ENCODE measurements at regions not wholly inside any gene's neighbourhood (a gene's known extent, or its start where the extent isn't known, plus 50 kb on each side); places are given as distances from the start of the nearest gene placed in this dataset.
A peak's percentile ranks its signal among the peaks of the same experiment; 100 is the strongest.

GRCh38 chr6:27156874-27157458 is 90.5 kb upstream of the PRSS16 start:
- Histone ChIP-seq H3F3A (ENCODE audit: insufficient read depth) (peaks cover 7% of the 10 kb centered on the region), H3K27ac (no peak overlapping the region), H3K4me3 (peak overlapping the region; percentile 74), H3K79me2 (ENCODE audit: insufficient read depth) (no peaks in the 10 kb centered on the region), H3K4me1 (ENCODE audit: insufficient read depth) (0 out of 2 replicates have a peak, but pooled peaks cover 2% of the 10 kb centered on the region), H4K20me1 (ENCODE audit: insufficient read depth) (no peaks in the 10 kb centered on the region), H3K9me2 (ENCODE audit: insufficient read depth) (no peaks in the 10 kb centered on the region), H3K4me2 (ENCODE audit: unreplicated experiment) (peak overlapping the region; percentile 91), H3K9me3 (ENCODE audit: low read depth) (no peaks in the 10 kb centered on the region), H3K36me3 (ENCODE audit: low read depth) (no peaks in the 10 kb centered on the region), H3K27me3 (replicated peaks; ENCODE audit: insufficient read depth) (no peaks in the 10 kb centered on the region), H2AFZ (peak overlapping the region; percentile 91), H3K9ac (peak overlapping the region; percentile 20)
- DNase-seq = peak; percentile 23
- TF ChIP-seq EZH2phosphoT487 (IDR thresholded peaks at IDR 0.05; ENCODE audit: insufficient read depth, low read depth) (no peak), EZH2 (IDR thresholded peaks at IDR 0.05; ENCODE audit: insufficient read depth, poor library complexity, severe bottlenecking) (no peak)
- 43 to 48% methylated on average over 15 of the region's 15 CpGs for WGBS, 2 experiments (ENCODE audit: low coverage in 1 of 2, low lambda C conversion rate in 2 of 2, missing lambda C conversion rate in 2 of 2)
- in situ Hi-C loops (cut with MboI) = loop anchor here (10.0 kb wide), 1 partner anchor 738 kb away; a partner anchor contains a TSS

- H3K36me3 ChIP-seq (ENCODE audit: low read depth) = no peaks in the 10 kb centered on the region
- DNase-seq = peak; percentile 81
- H2AFZ ChIP-seq = peak overlapping the region; percentile 91
- H3K9ac ChIP-seq = peak overlapping the region; percentile 20
- H3K4me1 ChIP-seq (ENCODE audit: insufficient read depth) = 0 out of 2 replicates have a peak, but pooled peaks cover 2% of the 10 kb centered on the region
- H3K27me3 ChIP-seq (replicated peaks; ENCODE audit: insufficient read depth) = no peaks in the 10 kb centered on the region
- H3K4me2 ChIP-seq (ENCODE audit: unreplicated experiment) = peak overlapping the region; percentile 91
- H3F3A ChIP-seq (ENCODE audit: insufficient read depth) = peaks cover 14% of the 10 kb centered on the region
- H3K27ac ChIP-seq = no peak overlapping the region
- no peak for TF ChIP-seq EZH2phosphoT487 (IDR thresholded peaks at IDR 0.05; ENCODE audit: insufficient read depth, low read depth)
- no peak for TF ChIP-seq EZH2 (IDR thresholded peaks at IDR 0.05; ENCODE audit: insufficient read depth, poor library complexity, severe bottlenecking)
- WGBS, 2 experiments (ENCODE audit: low coverage in 1 of 2, low lambda C conversion rate in 2 of 2, missing lambda C conversion rate in 2 of 2) = 1 to 2% methylated on average over 34 of the region's 34 CpGs
- no peaks in the 10 kb centered on the region for H4K20me1 ChIP-seq (ENCODE audit: insufficient read depth)
- no peaks in the 10 kb centered on the region for H3K9me3 ChIP-seq (ENCODE audit: low read depth)
- peak overlapping the region; percentile 74 for H3K4me3 ChIP-seq
- H3K9me2 ChIP-seq (ENCODE audit: insufficient read depth) = no peaks in the 10 kb centered on the region
- no peaks in the 10 kb centered on the region for H3K79me2 ChIP-seq (ENCODE audit: insufficient read depth)
- in situ Hi-C loops (cut with MboI) = loop anchor here (10.0 kb wide), 1 partner anchor 737 kb away; a partner anchor contains a TSS
Observed at GRCh38 chr6:27157459-27158315, 89.8 kb upstream of the PRSS16 start.

DNA sequence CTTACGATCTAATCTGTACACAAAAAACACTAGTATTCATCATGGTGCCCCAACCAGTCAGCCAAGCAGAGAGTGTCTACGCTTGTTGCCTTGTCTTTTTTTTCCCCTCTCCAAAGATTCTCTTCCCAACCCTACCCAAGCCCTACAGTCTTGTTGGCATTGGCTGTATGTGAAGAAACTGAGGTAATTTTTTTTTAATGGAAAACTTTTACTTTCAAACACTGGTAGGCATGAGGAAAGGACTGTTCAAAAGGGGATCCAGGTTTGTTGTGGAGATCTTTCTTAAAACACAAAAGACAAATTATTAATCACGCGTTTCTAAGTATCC is 89.2 kb upstream of the PRSS16 start:
- in situ Hi-C loops (cut with MboI) = loop anchor here (10.0 kb wide), 1 partner anchor 737 kb away; a partner anchor contains a TSS
- Histone ChIP-seq H4K20me1 (ENCODE audit: insufficient read depth) (no peaks in the 10 kb centered on the region), H3K4me1 (ENCODE audit: insufficient read depth) (0 out of 2 replicates have a peak, but pooled peaks cover 2% of the 10 kb centered on the region), H3K27ac (no peak overlapping the region), H3K9ac (no peak overlapping the region), H3K9me3 (ENCODE audit: low read depth) (no peaks in the 10 kb centered on the region), H3K4me3 (peak overlapping the region; percentile 74), H3K27me3 (replicated peaks; ENCODE audit: insufficient read depth) (no peaks in the 10 kb centered on the region), H3K4me2 (ENCODE audit: unreplicated experiment) (peak overlapping the region; percentile 91), H3K36me3 (ENCODE audit: low read depth) (no peaks in the 10 kb centered on the region), H2AFZ (peak overlapping the region; percentile 91; the same call in 1 of the 2 replicates), H3K79me2 (ENCODE audit: insufficient read depth) (no peaks in the 10 kb centered on the region), H3F3A (ENCODE audit: insufficient read depth) (peaks cover 19% of the 10 kb centered on the region), H3K9me2 (ENCODE audit: insufficient read depth) (no peaks in the 10 kb centered on the region)
- DNase-seq = no peak
- 42 to 46% methylated on average over 4 of the region's 4 CpGs for WGBS, 2 experiments (ENCODE audit: low coverage in 1 of 2, low lambda C conversion rate in 2 of 2, missing lambda C conversion rate in 2 of 2)
- TF ChIP-seq EZH2phosphoT487 (IDR thresholded peaks at IDR 0.05; ENCODE audit: insufficient read depth, low read depth) (no peak), EZH2 (IDR thresholded peaks at IDR 0.05; ENCODE audit: insufficient read depth, poor library complexity, severe bottlenecking) (no peak)

- H3F3A ChIP-seq (ENCODE audit: insufficient read depth) = peaks cover 24% of the 10 kb centered on the region
- H3K4me2 ChIP-seq (ENCODE audit: unreplicated experiment) = no peak overlapping the region
- no peak overlapping the region for H3K4me3 ChIP-seq
- 55 to 58% methylated on average over 2 of the region's 2 CpGs for WGBS, 2 experiments (ENCODE audit: low coverage in 1 of 2, low lambda C conversion rate in 2 of 2, missing lambda C conversion rate in 2 of 2)
- no peaks in the 10 kb centered on the region for H3K27me3 ChIP-seq (replicated peaks; ENCODE audit: insufficient read depth)
- H3K79me2 ChIP-seq (ENCODE audit: insufficient read depth) = no peaks in the 10 kb centered on the region
- H3K9ac ChIP-seq = no peak overlapping the region
- no peaks in the 10 kb centered on the region for H4K20me1 ChIP-seq (ENCODE audit: insufficient read depth)
- TF ChIP-seq EZH2phosphoT487 (IDR thresholded peaks at IDR 0.05; ENCODE audit: insufficient read depth, low read depth) = no peak
- no peak for TF ChIP-seq EZH2 (IDR thresholded peaks at IDR 0.05; ENCODE audit: insufficient read depth, poor library complexity, severe bottlenecking)
- no peak for DNase-seq
- no peaks in the 10 kb centered on the region for H3K36me3 ChIP-seq (ENCODE audit: low read depth)
- H3K4me1 ChIP-seq (ENCODE audit: insufficient read depth) = 0 out of 2 replicates have a peak, but pooled peaks cover 2% of the 10 kb centered on the region
- no peak overlapping the region for H3K27ac ChIP-seq
- no peak overlapping the region for H2AFZ ChIP-seq
- in situ Hi-C loops (cut with MboI) = loop anchor here (10.0 kb wide), 1 partner anchor 735 kb away; a partner anchor contains a TSS
- no peaks in the 10 kb centered on the region for H3K9me2 ChIP-seq (ENCODE audit: insufficient read depth)
- no peaks in the 10 kb centered on the region for H3K9me3 ChIP-seq (ENCODE audit: low read depth)
Observed at GRCh38 chr6:27159725-27160124, 87.8 kb upstream of the PRSS16 start.

All from GM23248 (cell line).